KMS-11 (cell line): ENCODE measurements at regions not wholly inside any gene's neighbourhood (a gene's known extent, or its start where the extent isn't known, plus 50 kb on each side); places are given as distances from the start of the nearest gene placed in this dataset.

ENCODE experiments used
- H2AFZ ChIP-seq: fragments of 200-600 bp; sonication (generic); 2 replicates; pipeline ENCODE4 v1.6.1; 2016; ENCODE audit warnings: antibody characterized with exemption, mixed run types, low read depth
- H3K27ac ChIP-seq: fragments of 200-600 bp; sonication (generic); 2 replicates; pipeline ENCODE4 v1.6.1; 2016; ENCODE audit warnings: mild to moderate bottlenecking, mixed run types
- H3K27me3 ChIP-seq: fragments of 200-600 bp; sonication (generic); 2 replicates; pipeline ENCODE4 v1.6.1; 2017; ENCODE audit warnings: mild to moderate bottlenecking, low read depth, mixed run types, moderate library complexity; ENCODE audit not compliant: insufficient read depth
- H3K36me3 ChIP-seq: fragments of 200-600 bp; sonication (generic); 2 replicates; pipeline ENCODE4 v1.6.1; 2017; ENCODE audit warnings: mild to moderate bottlenecking, mixed run types; ENCODE audit not compliant: insufficient read depth
- H3K4me1 ChIP-seq: fragments of 200-600 bp; sonication (generic); 2 replicates; pipeline ENCODE4 v1.6.1; 2016; ENCODE audit warnings: mild to moderate bottlenecking, low read depth, mixed run types; ENCODE audit not compliant: poor library complexity, severe bottlenecking
- H3K4me2 ChIP-seq: fragments of 200-600 bp; sonication (generic); 2 replicates; pipeline ENCODE4 v1.7.0; 2016; ENCODE audit warnings: mild to moderate bottlenecking, mixed run types
- H3K4me3 ChIP-seq: fragments of 200-600 bp; sonication (generic); IDR thresholded peaks from 2 replicates; pipeline ENCODE4 v1.6.1; 2017; ENCODE audit warnings: low read depth, low read length, mixed read lengths; ENCODE audit not compliant: insufficient read depth
- H3K79me2 ChIP-seq: fragments of 200-600 bp; sonication (generic); 2 replicates; pipeline ENCODE4 v1.6.1; 2016; ENCODE audit warnings: low read depth, mixed run types; ENCODE audit not compliant: insufficient read depth
- H3K9ac ChIP-seq: fragments of 200-600 bp; sonication (generic); 2 replicates; pipeline ENCODE4 v1.6.1; 2016; ENCODE audit warnings: mild to moderate bottlenecking, mixed run types
- H4K20me1 ChIP-seq: fragments of 200-600 bp; sonication (generic); 2 replicates; pipeline ENCODE4 v1.6.1; 2016; ENCODE audit warnings: mild to moderate bottlenecking, mixed run types; ENCODE audit not compliant: insufficient read depth
- TF ChIP-seq, protein P1 (sequence below): fragments of 200-600 bp; sonication (generic); conservative IDR thresholded peaks from 2 replicates; pipeline ENCODE4 v1.6.1; 2017; ENCODE audit warnings: low read depth, mild to moderate bottlenecking, antibody characterized with exemption, low read length, moderate library complexity, mixed read lengths

DNA sequence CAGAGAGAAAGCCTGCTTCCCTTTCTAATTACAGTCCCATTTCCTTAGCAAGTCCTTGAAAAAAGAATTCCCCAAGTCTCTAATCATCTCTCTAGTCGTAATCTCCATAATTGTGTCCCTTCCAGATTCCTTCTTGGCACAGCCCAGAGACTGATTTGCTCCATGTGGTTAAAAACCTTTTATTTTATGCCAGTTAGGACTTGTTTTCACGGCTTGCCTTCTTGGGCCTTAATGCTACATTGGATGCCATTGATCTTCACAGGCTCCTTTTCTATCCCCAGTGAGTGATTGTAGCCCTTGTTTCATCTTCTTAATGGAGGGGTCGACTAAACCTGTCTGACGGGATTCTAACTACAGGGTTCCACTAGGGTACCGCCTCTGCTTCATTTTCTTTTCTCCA is 650.6 kb upstream of the ARID1B start:
- Histone ChIP-seq H3K4me1 (no peaks in the 10 kb centered on the region), H2AFZ (no peak overlapping the region), H3K36me3 (no peaks in the 10 kb centered on the region), H3K4me2 (no peak overlapping the region), H3K4me3 (no peak overlapping the region), H3K79me2 (no peaks in the 10 kb centered on the region), H4K20me1 (no peaks in the 10 kb centered on the region), H3K27me3 (no peaks in the 10 kb centered on the region), H3K27ac (no peak overlapping the region), H3K9ac (no peak overlapping the region)
- TF ChIP-seq, protein P1, sequence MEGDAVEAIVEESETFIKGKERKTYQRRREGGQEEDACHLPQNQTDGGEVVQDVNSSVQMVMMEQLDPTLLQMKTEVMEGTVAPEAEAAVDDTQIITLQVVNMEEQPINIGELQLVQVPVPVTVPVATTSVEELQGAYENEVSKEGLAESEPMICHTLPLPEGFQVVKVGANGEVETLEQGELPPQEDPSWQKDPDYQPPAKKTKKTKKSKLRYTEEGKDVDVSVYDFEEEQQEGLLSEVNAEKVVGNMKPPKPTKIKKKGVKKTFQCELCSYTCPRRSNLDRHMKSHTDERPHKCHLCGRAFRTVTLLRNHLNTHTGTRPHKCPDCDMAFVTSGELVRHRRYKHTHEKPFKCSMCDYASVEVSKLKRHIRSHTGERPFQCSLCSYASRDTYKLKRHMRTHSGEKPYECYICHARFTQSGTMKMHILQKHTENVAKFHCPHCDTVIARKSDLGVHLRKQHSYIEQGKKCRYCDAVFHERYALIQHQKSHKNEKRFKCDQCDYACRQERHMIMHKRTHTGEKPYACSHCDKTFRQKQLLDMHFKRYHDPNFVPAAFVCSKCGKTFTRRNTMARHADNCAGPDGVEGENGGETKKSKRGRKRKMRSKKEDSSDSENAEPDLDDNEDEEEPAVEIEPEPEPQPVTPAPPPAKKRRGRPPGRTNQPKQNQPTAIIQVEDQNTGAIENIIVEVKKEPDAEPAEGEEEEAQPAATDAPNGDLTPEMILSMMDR: no peak

DNA sequence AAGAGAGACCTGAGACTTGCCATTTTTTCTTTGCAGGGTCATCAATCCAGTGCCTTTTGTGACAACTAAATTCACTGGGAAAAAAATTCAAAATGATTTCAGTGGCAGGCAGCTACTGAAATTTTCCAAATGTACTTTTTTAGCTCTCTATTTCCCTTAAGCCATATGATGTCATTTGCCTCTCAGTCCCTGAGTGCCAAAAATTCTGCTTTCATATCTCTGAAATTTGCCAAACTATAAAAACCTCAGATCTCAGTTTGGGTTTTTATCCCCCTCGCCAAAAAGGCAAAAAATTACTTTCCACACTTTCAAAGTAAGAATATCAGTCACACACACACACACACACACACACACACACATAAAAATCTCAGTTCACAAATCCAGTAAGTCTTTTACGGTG is 651.3 kb upstream of the ARID1B start:
- H3K79me2 ChIP-seq: no peaks in the 10 kb centered on the region
- TF ChIP-seq, protein P1: no peak
- H3K36me3 ChIP-seq: no peaks in the 10 kb centered on the region
- no peak overlapping the region for H3K4me3 ChIP-seq
- no peak overlapping the region for H2AFZ ChIP-seq
- no peaks in the 10 kb centered on the region for H3K4me1 ChIP-seq
- no peaks in the 10 kb centered on the region for H3K27me3 ChIP-seq
- H4K20me1 ChIP-seq: no peaks in the 10 kb centered on the region
- H3K4me2 ChIP-seq: no peak overlapping the region
- no peak overlapping the region for H3K27ac ChIP-seq
- H3K9ac ChIP-seq: no peak overlapping the region

DNA sequence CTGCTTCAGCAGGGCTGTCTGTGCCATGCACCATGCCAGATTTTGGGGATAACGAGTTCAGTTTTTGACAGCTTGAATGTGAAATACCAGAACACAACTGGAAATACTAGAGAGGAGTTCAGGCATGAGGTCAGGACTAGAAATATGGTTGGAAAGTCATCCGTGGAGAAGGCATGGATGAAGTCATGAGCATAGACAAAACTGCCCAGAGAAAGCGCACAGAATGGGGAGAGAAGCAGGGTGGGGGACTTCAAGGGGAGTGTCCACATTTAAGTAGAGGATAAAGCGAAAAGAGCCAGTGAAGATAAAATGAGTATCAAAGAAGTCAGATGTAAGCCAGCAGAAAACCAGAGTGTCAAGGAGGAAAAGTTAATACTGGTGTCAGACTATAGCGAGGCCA is 653.4 kb upstream of the ARID1B start:
- Histone ChIP-seq H3K9ac (no peak overlapping the region), H3K27me3 (no peaks in the 10 kb centered on the region), H3K79me2 (no peaks in the 10 kb centered on the region), H4K20me1 (no peaks in the 10 kb centered on the region), H3K4me2 (no peak overlapping the region), H2AFZ (no peak overlapping the region), H3K4me1 (no peaks in the 10 kb centered on the region), H3K4me3 (no peak overlapping the region), H3K27ac (no peak overlapping the region), H3K36me3 (no peaks in the 10 kb centered on the region)
- TF ChIP-seq, protein P1: no peak

DNA sequence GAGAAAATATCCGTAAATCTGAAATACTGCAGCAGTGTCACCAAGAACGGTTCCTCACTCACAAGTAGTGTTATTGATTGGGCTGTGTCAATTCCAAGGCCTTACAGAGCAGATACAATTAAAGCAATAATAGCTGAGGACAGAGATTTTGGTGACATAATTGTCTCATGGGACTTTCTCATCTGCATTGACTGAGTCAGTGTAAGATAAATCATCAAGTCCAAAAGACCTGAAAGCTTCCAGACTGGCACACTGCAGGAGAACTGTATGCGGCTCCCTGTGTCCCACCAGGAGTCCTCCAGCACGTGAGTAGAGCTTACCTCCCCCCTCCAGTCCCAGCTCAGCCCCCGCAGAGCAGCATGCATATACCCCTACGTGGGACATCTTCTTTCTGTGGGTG is 655.2 kb upstream of the ARID1B start:
- Histone ChIP-seq H3K27ac (no peak overlapping the region), H3K4me2 (no peak overlapping the region), H3K27me3 (no peaks in the 10 kb centered on the region), H4K20me1 (no peaks in the 10 kb centered on the region), H3K4me1 (no peaks in the 10 kb centered on the region), H3K36me3 (no peaks in the 10 kb centered on the region), H3K9ac (no peak overlapping the region), H3K79me2 (no peaks in the 10 kb centered on the region), H3K4me3 (no peak overlapping the region), H2AFZ (no peak overlapping the region)
- TF ChIP-seq, protein P1: no peak

DNA sequence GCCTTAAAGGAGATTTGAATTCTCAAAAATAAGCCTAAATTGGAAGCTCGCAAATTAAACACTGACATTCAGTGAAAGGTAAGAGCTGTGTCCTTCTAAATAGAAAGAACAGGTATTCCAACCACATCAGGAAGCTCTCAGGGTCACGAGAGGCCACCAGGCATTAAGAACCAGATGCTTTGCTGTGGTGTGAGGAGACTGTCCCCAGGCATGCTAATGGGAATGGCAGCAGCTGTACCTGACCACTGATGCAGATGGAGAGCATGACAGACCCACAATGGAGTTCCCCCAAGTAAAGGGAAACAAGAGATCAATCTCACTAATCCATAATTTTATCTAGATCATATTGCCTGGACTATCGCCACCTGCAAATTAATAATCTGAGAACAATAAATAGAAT is 658.9 kb upstream of the NOX3 start:
- H3K4me2 ChIP-seq: no peak overlapping the region
- H3K4me1 ChIP-seq: no peaks in the 10 kb centered on the region
- TF ChIP-seq, protein P1: no peak
- H3K36me3 ChIP-seq: no peaks in the 10 kb centered on the region
- no peaks in the 10 kb centered on the region for H3K79me2 ChIP-seq
- H3K27ac ChIP-seq: no peak overlapping the region
- H3K4me3 ChIP-seq: no peak overlapping the region
- no peak overlapping the region for H3K9ac ChIP-seq
- H3K27me3 ChIP-seq: no peaks in the 10 kb centered on the region
- H4K20me1 ChIP-seq: no peaks in the 10 kb centered on the region
- no peak overlapping the region for H2AFZ ChIP-seq
